HEK293T (cell line): ENCODE measurements at regions not wholly inside any gene's neighbourhood (a gene's known extent, or its start where the extent isn't known, plus 50 kb on each side); places are given as distances from the start of the nearest gene placed in this dataset.

Experiments
- BHLHE40 ChIP-seq: fragments of 450-650 bp; IDR thresholded peaks from 2 replicates; pipeline ENCODE4 v1.6.1; 2016; ENCODE audit warnings: mild to moderate bottlenecking, moderate library complexity, borderline replicate concordance
- CTBP1 ChIP-seq: fragments of 450-650 bp; IDR thresholded peaks from 2 replicates; pipeline ENCODE4 v1.6.1; 2016; ENCODE audit warnings: borderline replicate concordance
- ELF4 ChIP-seq: fragments of 450-650 bp; IDR thresholded peaks from 2 replicates; pipeline ENCODE4 v1.6.1; 2017; ENCODE audit warnings: antibody characterized with exemption
- FOXA1 ChIP-seq: fragments of 450-650 bp; IDR thresholded peaks from 2 replicates; pipeline ENCODE4 v1.6.1; 2016; ENCODE audit warnings: mild to moderate bottlenecking
- FOXM1 ChIP-seq: fragments of 450-650 bp; IDR thresholded peaks from 2 replicates; pipeline ENCODE4 v1.6.1; 2017; ENCODE audit warnings: mild to moderate bottlenecking, borderline replicate concordance
- HDGF ChIP-seq: fragments of 450-650 bp; IDR thresholded peaks from 2 replicates; pipeline ENCODE4 v1.6.1; 2017; ENCODE audit warnings: antibody characterized with exemption, borderline replicate concordance
- L3MBTL2 ChIP-seq: fragments of 450-650 bp; conservative IDR thresholded peaks from 2 replicates; pipeline ENCODE4 v1.6.1; 2016; ENCODE audit warnings: mild to moderate bottlenecking
- LEF1 ChIP-seq: fragments of 450-650 bp; IDR thresholded peaks from 2 replicates; pipeline ENCODE4 v1.6.1; 2017; ENCODE audit warnings: mild to moderate bottlenecking, borderline replicate concordance
- PKNOX1 ChIP-seq: fragments of 450-650 bp; IDR thresholded peaks from 2 replicates; pipeline ENCODE4 v1.6.1; 2016
- SP1 ChIP-seq: fragments of 450-650 bp; IDR thresholded peaks from 2 replicates; pipeline ENCODE4 v1.6.1; 2017
- SUZ12 ChIP-seq: fragments of 450-650 bp; IDR thresholded peaks from 2 replicates; pipeline ENCODE4 v1.6.1; 2016; ENCODE audit warnings: mild to moderate bottlenecking
- ZNF384 ChIP-seq: fragments of 450-650 bp; IDR thresholded peaks from 2 replicates; pipeline ENCODE4 v1.6.1; 2016

- TF ChIP-seq SP1 (no peak), BHLHE40 (no peak), L3MBTL2 (no peak), ZNF384 (no peak), PKNOX1 (no peak), SUZ12 (no peak), ELF4 (no peak), FOXM1 (no peak), CTBP1 (no peak), HDGF (no peak), FOXA1 (no peak), LEF1 (no peak)
Measured at GRCh38 chr4:127484117-127484516, 148.6 kb upstream of the INTU start.
